Heart right ventricle (tissue), 16 donors: ENCODE measurements at regions not wholly inside any gene's neighbourhood (a gene's known extent, or its start where the extent isn't known, plus 50 kb on each side); places are given as distances from the start of the nearest gene placed in this dataset.

Experiments
- ATAC-seq, 8 donors: fragments of 200-7000 bp; cut with Tn5 transposase; one replicate each; pipeline ENCODE4 v1.9.1; 2020; ENCODE audit warnings: mild to moderate bottlenecking in 8 of 8, moderate library complexity in 8 of 8, moderate number of reproducible peaks in 1 of 8
- DNase-seq, 2 donors: peaks; one replicate each; pipeline ENCODE4 v3.0.0-alpha.2; 2020
- H3K27ac ChIP-seq, 10 donors: fragments of 200-600 bp; sonication (generic) in 2 of 10; one replicate each; pipeline versions ENCODE4 v1.5.0 to v1.8.0; 2020 to 2022; ENCODE audit warnings: mild to moderate bottlenecking in 3 of 10
- H3K27me3 ChIP-seq, 7 donors: fragments of 200-600 bp; one replicate each; pipeline ENCODE4 v1.8.0; 2021 to 2022; ENCODE audit warnings: mild to moderate bottlenecking in 2 of 7
- H3K36me3 ChIP-seq, 9 donors: fragments of 200-600 bp; sonication (generic) in 1 of 9; one replicate each; pipeline versions ENCODE4 v1.5.0 to v1.8.0; 2020 to 2022; ENCODE audit warnings: mild to moderate bottlenecking in 2 of 9
- H3K4me1 ChIP-seq, 9 donors: fragments of 200-600 bp; sonication (generic) in 1 of 9; one replicate each; pipeline versions ENCODE4 v1.5.0 to v1.8.0; 2020 to 2022; ENCODE audit warnings: mild to moderate bottlenecking in 4 of 9
- H3K4me3 ChIP-seq, 10 donors: fragments of 200-600 bp; sonication (generic) in 2 of 10; one replicate each; pipeline versions ENCODE4 v1.5.0 to v1.8.0; 2020 to 2022; ENCODE audit warnings: mild to moderate bottlenecking in 7 of 10, moderate library complexity in 2 of 10
- H3K9me3 ChIP-seq, 11 donors: fragments of 200-600 bp in 10 of 11; sonication (generic) in 2 of 11; one replicate each; pipeline versions ENCODE4 v1.5.0 to v1.8.0; 2013 to 2022; ENCODE audit warnings: mild to moderate bottlenecking in 2 of 11, control low read depth in 1 of 11, moderate library complexity in 1 of 11
- WGBS, 2 donors: extraction: QIAGEN DNeasy Blood & Tissue Kit; methylation state at CpG; one replicate each; pipeline ENCODE4 v1.1.7; 2013; ENCODE audit warnings: inconsistent platforms in 1 of 2; 5-methylcytosine and 5-hydroxymethylcytosine counted together
- intact Hi-C, 10 donors: fragments of 100-400 bp; cut with DNase I; formaldehyde crosslinking; loops; one replicate each; pipeline versions ENCODE4 v1.11.1 to v1.14.2; 2022
- TF ChIP-seq, protein P1 (sequence below), 9 donors: fragments of 200-600 bp; sonication (generic) in 2 of 9; IDR thresholded peaks; one replicate each; pipeline versions ENCODE4 v1.5.0 to v1.8.0; 2021 to 2022; ENCODE audit warnings: antibody characterized with exemption in 9 of 9, mild to moderate bottlenecking in 5 of 9, moderate library complexity in 1 of 9
- donor health status: Arrhythmogenic right ventricular cardiomyopathy.
- donor health status: ischemic (EF 13 %, LVEDD 7.1; RV severe dilation, severe dysfunction).
- donor health status: healthy with polysubstance abuse.
- donor health status: DM: no; HTN: yes; CAD: no.
- donor health status: DM: no; HTN: no; CAD: no.
- donor health status: ischemic (EF 25% LVEDD 6.9; RV normal size, moderate dysfunction).
- donor health status: ischemic (EF 25% LVEDD 5.7; RV mildly dilated, moderate dysfunction).
- donor health status: healthy.
- donor health status: DM: yes; HTN: yes; CAD: no.
- donor health status: Ischemic cardiomyopathy.
- donor health status: ischemic (EF 35%, LVEDD 5.7; RV mildly dilated, moderate dysfunction).
- donor health status: nonischemic (EF 11% LVEDD 7.7; RV severe dilation, severe dysfunction).
- donor health status: DM: yes; HTN: yes; CAD: no.
- donor health status: PGD.
- donor health status: ischemic (EF 29% LVEDD 5.4; RV normal size, mild dysfunction).
- donor health status: nonischemic (EF 23%, LVEDD 6.1; RV moderate dilation, normal function).

- peaks cover 0 to 12% (median 0%) of the 10 kb centered on the region in 11 donors for H3K9me3 ChIP-seq
- no peak for DNase-seq
- H3K27me3 ChIP-seq, result no peaks in the 10 kb centered on the region
- 79 to 89% methylated on average over 2 of the region's 2 CpGs for WGBS, 2 donors
- H3K27ac ChIP-seq, result no peak overlapping the region
- no peak for ATAC-seq
- intact Hi-C loops, result no loop called here
- TF ChIP-seq, protein P1, sequence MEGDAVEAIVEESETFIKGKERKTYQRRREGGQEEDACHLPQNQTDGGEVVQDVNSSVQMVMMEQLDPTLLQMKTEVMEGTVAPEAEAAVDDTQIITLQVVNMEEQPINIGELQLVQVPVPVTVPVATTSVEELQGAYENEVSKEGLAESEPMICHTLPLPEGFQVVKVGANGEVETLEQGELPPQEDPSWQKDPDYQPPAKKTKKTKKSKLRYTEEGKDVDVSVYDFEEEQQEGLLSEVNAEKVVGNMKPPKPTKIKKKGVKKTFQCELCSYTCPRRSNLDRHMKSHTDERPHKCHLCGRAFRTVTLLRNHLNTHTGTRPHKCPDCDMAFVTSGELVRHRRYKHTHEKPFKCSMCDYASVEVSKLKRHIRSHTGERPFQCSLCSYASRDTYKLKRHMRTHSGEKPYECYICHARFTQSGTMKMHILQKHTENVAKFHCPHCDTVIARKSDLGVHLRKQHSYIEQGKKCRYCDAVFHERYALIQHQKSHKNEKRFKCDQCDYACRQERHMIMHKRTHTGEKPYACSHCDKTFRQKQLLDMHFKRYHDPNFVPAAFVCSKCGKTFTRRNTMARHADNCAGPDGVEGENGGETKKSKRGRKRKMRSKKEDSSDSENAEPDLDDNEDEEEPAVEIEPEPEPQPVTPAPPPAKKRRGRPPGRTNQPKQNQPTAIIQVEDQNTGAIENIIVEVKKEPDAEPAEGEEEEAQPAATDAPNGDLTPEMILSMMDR (IDR thresholded peaks at IDR 0.05), result no peak
- no peaks in the 10 kb centered on the region for H3K4me1 ChIP-seq
- H3K36me3 ChIP-seq, result no peaks in the 10 kb centered on the region
- H3K4me3 ChIP-seq, result no peak overlapping the region
These were observed 342.9 kb downstream of the IL20RB start for GRCh38 chr3:137300703-137301102.

DNA sequence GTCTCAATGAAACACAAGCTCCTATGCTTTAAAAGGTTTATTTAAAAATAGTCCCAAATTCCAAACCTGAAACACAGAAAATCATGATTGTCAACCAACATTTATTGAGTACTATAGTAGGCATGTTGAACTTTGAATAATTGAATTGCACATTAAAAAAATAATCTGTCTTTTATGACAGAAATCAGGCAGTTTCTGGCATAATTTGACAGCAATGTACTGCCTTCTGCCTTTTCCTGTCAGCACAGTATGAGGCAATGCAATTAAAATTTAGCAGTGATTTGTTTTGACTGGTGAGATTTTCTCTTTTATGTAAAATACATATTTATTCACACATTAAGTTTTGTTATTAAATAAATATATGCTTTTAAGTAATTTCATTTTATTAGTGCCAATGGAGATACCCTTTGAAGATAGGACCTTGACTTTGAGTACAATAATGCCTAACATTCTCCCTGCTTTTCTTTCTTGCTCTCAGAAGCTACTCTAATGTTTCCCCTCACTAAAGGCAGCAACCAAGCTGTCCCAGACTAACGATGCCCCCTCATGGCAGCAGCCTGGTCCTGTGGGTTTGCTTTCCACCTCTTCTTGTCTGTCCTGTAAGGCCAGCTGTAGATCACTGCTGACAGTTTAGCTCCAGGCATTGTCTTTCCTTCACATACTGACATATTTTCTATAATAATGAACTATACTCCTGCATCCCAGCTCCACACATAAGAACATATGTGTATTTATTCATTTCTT is 346.7 kb downstream of the IL20RB start:
- no peak for ATAC-seq
- TF ChIP-seq, protein P1 (IDR thresholded peaks at IDR 0.05), result no peak
- Histone ChIP-seq H3K27ac (no peak overlapping the region), H3K27me3 (no peaks in the 10 kb centered on the region), H3K4me1 (no peaks in the 10 kb centered on the region), H3K4me3 (no peak overlapping the region), H3K36me3 (no peaks in the 10 kb centered on the region), H3K9me3 (peaks cover 0 to 19% (median 0%) of the 10 kb centered on the region in 11 donors)
- DNase-seq, result no peak
- intact Hi-C loops, result no loop called here
- WGBS, 2 donors, result 40 to 50% methylated on average over 1 of the region's 1 CpG

- 95 to 98% methylated on average over 2 of the region's 2 CpGs for WGBS, 2 donors
- TF ChIP-seq, protein P1 (IDR thresholded peaks at IDR 0.05), result no peak
- Histone ChIP-seq H3K4me1 (no peaks in the 10 kb centered on the region), H3K27me3 (no peaks in the 10 kb centered on the region), H3K27ac (no peak overlapping the region), H3K4me3 (no peak overlapping the region), H3K36me3 (no peaks in the 10 kb centered on the region), H3K9me3 (peaks cover 0 to 16% (median 0%) of the 10 kb centered on the region in 11 donors)
- ATAC-seq, result no peak
- intact Hi-C loops, result no loop called here
- DNase-seq, result no peak
These were observed 366.3 kb downstream of the IL20RB start for GRCh38 chr3:137324114-137324513.

DNA sequence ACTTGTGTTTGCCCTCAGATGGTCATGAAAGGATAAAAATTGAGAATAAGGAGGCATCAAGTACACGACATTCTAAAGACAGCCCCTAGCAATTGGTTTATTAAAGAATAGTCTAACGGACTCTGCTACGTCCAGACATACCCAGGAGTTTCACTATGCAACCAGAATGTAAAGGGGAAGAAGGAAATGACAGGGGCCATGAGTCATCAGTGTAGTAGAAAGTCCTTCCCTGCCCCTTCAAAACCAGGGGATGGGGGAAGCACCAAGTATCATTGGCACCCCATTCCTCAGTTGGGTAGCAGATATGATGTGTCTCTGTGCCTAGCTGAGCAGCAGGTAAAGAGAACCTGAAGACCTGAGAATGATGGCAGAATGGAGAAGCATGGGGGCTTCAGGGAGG is 367.4 kb downstream of the IL20RB start:
- intact Hi-C loops, result no loop called here
- TF ChIP-seq, protein P1 (IDR thresholded peaks at IDR 0.05), result no peak
- H3K4me3 ChIP-seq, result no peak overlapping the region
- WGBS, 2 donors, result 68 to 79% methylated on average over 3 of the region's 3 CpGs
- DNase-seq (no peak), ATAC-seq (no peak)
- H3K4me1 ChIP-seq, result no peaks in the 10 kb centered on the region
- no peak overlapping the region for H3K27ac ChIP-seq
- peaks cover 0 to 16% (median 0%) of the 10 kb centered on the region in 11 donors for H3K9me3 ChIP-seq
- no peaks in the 10 kb centered on the region for H3K36me3 ChIP-seq
- no peaks in the 10 kb centered on the region for H3K27me3 ChIP-seq
